ENCODE measurements at regions not wholly inside any gene's neighbourhood (a gene's known extent, or its start where the extent isn't known, plus 50 kb on each side); places are given as distances from the start of the nearest gene placed in this dataset.

DNA sequence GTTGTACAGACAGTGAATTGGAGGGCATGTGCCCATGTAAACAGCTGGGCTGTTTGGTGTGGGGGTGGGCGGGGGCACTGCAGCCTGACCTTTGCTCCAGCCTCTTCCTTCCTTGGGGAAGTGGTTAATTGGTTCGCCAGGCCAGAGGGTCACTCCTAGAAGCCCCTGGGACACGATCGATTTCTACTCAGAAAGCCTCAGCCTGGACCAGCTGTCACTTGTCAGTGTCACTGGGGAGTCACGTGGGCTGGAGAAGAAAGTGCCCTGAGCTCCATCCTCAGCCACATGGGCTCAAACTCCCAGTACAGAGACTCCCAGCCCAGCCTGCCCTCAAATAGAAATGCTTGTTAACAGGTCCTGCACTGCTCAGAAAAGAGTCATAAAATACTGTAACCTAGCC lies 423.8 kb upstream of the SULF2 start:
- TF ChIP-seq, protein P1, sequence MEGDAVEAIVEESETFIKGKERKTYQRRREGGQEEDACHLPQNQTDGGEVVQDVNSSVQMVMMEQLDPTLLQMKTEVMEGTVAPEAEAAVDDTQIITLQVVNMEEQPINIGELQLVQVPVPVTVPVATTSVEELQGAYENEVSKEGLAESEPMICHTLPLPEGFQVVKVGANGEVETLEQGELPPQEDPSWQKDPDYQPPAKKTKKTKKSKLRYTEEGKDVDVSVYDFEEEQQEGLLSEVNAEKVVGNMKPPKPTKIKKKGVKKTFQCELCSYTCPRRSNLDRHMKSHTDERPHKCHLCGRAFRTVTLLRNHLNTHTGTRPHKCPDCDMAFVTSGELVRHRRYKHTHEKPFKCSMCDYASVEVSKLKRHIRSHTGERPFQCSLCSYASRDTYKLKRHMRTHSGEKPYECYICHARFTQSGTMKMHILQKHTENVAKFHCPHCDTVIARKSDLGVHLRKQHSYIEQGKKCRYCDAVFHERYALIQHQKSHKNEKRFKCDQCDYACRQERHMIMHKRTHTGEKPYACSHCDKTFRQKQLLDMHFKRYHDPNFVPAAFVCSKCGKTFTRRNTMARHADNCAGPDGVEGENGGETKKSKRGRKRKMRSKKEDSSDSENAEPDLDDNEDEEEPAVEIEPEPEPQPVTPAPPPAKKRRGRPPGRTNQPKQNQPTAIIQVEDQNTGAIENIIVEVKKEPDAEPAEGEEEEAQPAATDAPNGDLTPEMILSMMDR (IDR thresholded peaks at IDR 0.05): no peak
- TF ChIP-seq POLR2A (IDR thresholded peaks at IDR 0.05): no peak
